CD4-positive, alpha-beta T cell treated with Interleukin-21 for 1 hour (primary cell): ENCODE measurements at regions not wholly inside any gene's neighbourhood (a gene's known extent, or its start where the extent isn't known, plus 50 kb on each side); places are given as distances from the start of the nearest gene placed in this dataset.
"Not testable (repeated sequence)": the region's sequence is repeated elsewhere in the genome, so short reads cannot be mapped to it uniquely, and the experiment has no call there.

Experiments
- DNase-seq: peaks from one replicate; pipeline ENCODE4 v3.0.0-alpha.2; 2020

- DNase-seq, result no peak
Observed at GRCh38 chr1:181947441-181947840, 114.1 kb downstream of the ZNF648 start.

- peak; percentile 25 for DNase-seq
Observed at GRCh38 chr1:181936768-181937581, 124.5 kb downstream of the ZNF648 start.

GRCh38 chr1:181936269-181936668 is 125.2 kb downstream of the ZNF648 start:
- no peak for DNase-seq

- DNase-seq, result no peak
Observed at GRCh38 chr1:181931873-181932272, 129.6 kb downstream of the ZNF648 start.

- no peak for DNase-seq
Observed at GRCh38 chr1:181930187-181930586, 131.3 kb downstream of the ZNF648 start.

GRCh38 chr1:181926697-181927096 is 134.8 kb downstream of the ZNF648 start:
- DNase-seq, result no peak

GRCh38 chr1:181924034-181924433 is 137.5 kb downstream of the ZNF648 start:
- DNase-seq, result not testable (repeated sequence)

- DNase-seq, result no peak
Observed at GRCh38 chr1:181919542-181919941, 142.0 kb downstream of the ZNF648 start.

- DNase-seq, result no peak
Observed at GRCh38 chr1:181918880-181919525, 142.5 kb downstream of the ZNF648 start.

- DNase-seq, result no peak
Observed at GRCh38 chr1:181911715-181912114, 149.8 kb downstream of the ZNF648 start.

GRCh38 chr1:181910905-181911304 is 150.6 kb downstream of the ZNF648 start:
- no peak for DNase-seq

GRCh38 chr1:181909010-181909409 is 152.5 kb downstream of the ZNF648 start:
- no peak for DNase-seq

- DNase-seq, result no peak
Observed at GRCh38 chr1:181906631-181907030, 154.9 kb downstream of the ZNF648 start.

- no peak for DNase-seq
Observed at GRCh38 chr1:181905944-181906597, 155.4 kb downstream of the ZNF648 start.

- DNase-seq, result no peak
Observed at GRCh38 chr1:181898773-181899172, 162.7 kb downstream of the ZNF648 start.

- no peak for DNase-seq
Observed at GRCh38 chr1:181896824-181897223, 164.7 kb downstream of the ZNF648 start.

GRCh38 chr1:181894439-181894859 is 167.1 kb downstream of the ZNF648 start:
- no peak for DNase-seq

- DNase-seq, result no peak
Observed at GRCh38 chr1:181893937-181894336, 167.6 kb downstream of the ZNF648 start.

- DNase-seq, result not testable (repeated sequence)
Observed at GRCh38 chr1:181893150-181893549, 168.4 kb downstream of the ZNF648 start.

GRCh38 chr1:181872562-181872961 is 188.9 kb downstream of the ZNF648 start:
- no peak for DNase-seq

GRCh38 chr1:181863736-181864135 is 197.8 kb downstream of the ZNF648 start:
- DNase-seq, result no peak

GRCh38 chr1:181863006-181863405 is 198.5 kb downstream of the ZNF648 start:
- no peak for DNase-seq

- DNase-seq, result no peak
Observed at GRCh38 chr1:181858135-181858534, 203.4 kb downstream of the ZNF648 start.
